ENCODE measurements at regions not wholly inside any gene's neighbourhood (a gene's known extent, or its start where the extent isn't known, plus 50 kb on each side); places are given as distances from the start of the nearest gene placed in this dataset.

- Histone ChIP-seq H3K9ac (ENCODE audit: low read length) (no peak overlapping the region), H4K20me1 (ENCODE audit: insufficient read depth) (no peaks in the 10 kb centered on the region), H3K36me3 (ENCODE audit: insufficient read depth, low read length) (no peaks in the 10 kb centered on the region), H3K9me2 (ENCODE audit: insufficient read depth, low read length) (no peaks in the 10 kb centered on the region), H2AFZ (ENCODE audit: low read depth, low read length) (no peak overlapping the region), H3K27me3 (ENCODE audit: insufficient read depth, low read depth, low read length) (no peaks in the 10 kb centered on the region), H3K9me3 (ENCODE audit: low read length) (no peaks in the 10 kb centered on the region), H3F3A (ENCODE audit: insufficient read depth, low read length, poor library complexity, severe bottlenecking) (no peaks in the 10 kb centered on the region), H3K79me2 (replicated peaks; ENCODE audit: insufficient read depth, low read length) (no peaks in the 10 kb centered on the region), H3K4me2 (ENCODE audit: low read length) (no peak overlapping the region), H3K27ac (ENCODE audit: low read length) (no peak overlapping the region), H3K4me3 (ENCODE audit: low read length) (no peak overlapping the region)
- no peak for TF ChIP-seq TAF1 (IDR thresholded peaks at IDR 0.05; ENCODE audit: low read depth)
- no peak for TF ChIP-seq EP300 (conservative IDR thresholded peaks at IDR 0.05; ENCODE audit: poor library complexity, severe bottlenecking)
- TF ChIP-seq POLR2AphosphoS5 (IDR thresholded peaks at IDR 0.05) = no peak
- no peak for TF ChIP-seq MXI1 (conservative IDR thresholded peaks at IDR 0.05; ENCODE audit: poor library complexity, severe bottlenecking)
- TF ChIP-seq CTCF (IDR thresholded peaks at IDR 0.05; ENCODE audit: poor library complexity, severe bottlenecking) = no peak
- TF ChIP-seq EZH2 (IDR thresholded peaks at IDR 0.05; ENCODE audit: borderline replicate concordance, insufficient read depth, low read length, poor library complexity, severe bottlenecking) = no peak
- TF ChIP-seq RAD21 (conservative IDR thresholded peaks at IDR 0.05) = no peak
- no peak for TF ChIP-seq REST (IDR thresholded peaks at IDR 0.05; ENCODE audit: borderline replicate concordance)
- TF ChIP-seq SMC3 (conservative IDR thresholded peaks at IDR 0.05; ENCODE audit: poor library complexity) = no peak
Observed at GRCh38 chr2:173808718-173809117, 156.5 kb downstream of the SP3 start.

GRCh38 chr2:173812321-173812720 is 152.9 kb downstream of the SP3 start:
- H3K79me2 ChIP-seq (replicated peaks; ENCODE audit: insufficient read depth, low read length) = no peaks in the 10 kb centered on the region
- no peaks in the 10 kb centered on the region for H3K36me3 ChIP-seq (ENCODE audit: insufficient read depth, low read length)
- no peak overlapping the region for H3K9ac ChIP-seq (ENCODE audit: low read length)
- no peaks in the 10 kb centered on the region for H3K9me2 ChIP-seq (ENCODE audit: insufficient read depth, low read length)
- no peaks in the 10 kb centered on the region for H3F3A ChIP-seq (ENCODE audit: insufficient read depth, low read length, poor library complexity, severe bottlenecking)
- H3K27me3 ChIP-seq (ENCODE audit: insufficient read depth, low read depth, low read length) = no peaks in the 10 kb centered on the region
- no peaks in the 10 kb centered on the region for H4K20me1 ChIP-seq (ENCODE audit: insufficient read depth)
- TF ChIP-seq CTCF (IDR thresholded peaks at IDR 0.05; ENCODE audit: poor library complexity, severe bottlenecking) = no peak
- TF ChIP-seq SMC3 (conservative IDR thresholded peaks at IDR 0.05; ENCODE audit: poor library complexity) = no peak
- TF ChIP-seq POLR2AphosphoS5 (IDR thresholded peaks at IDR 0.05) = no peak
- TF ChIP-seq TAF1 (IDR thresholded peaks at IDR 0.05; ENCODE audit: low read depth) = no peak
- no peak for TF ChIP-seq EP300 (conservative IDR thresholded peaks at IDR 0.05; ENCODE audit: poor library complexity, severe bottlenecking)
- no peak for TF ChIP-seq EZH2 (IDR thresholded peaks at IDR 0.05; ENCODE audit: borderline replicate concordance, insufficient read depth, low read length, poor library complexity, severe bottlenecking)
- TF ChIP-seq REST (IDR thresholded peaks at IDR 0.05; ENCODE audit: borderline replicate concordance) = no peak
- H3K27ac ChIP-seq (ENCODE audit: low read length) = no peak overlapping the region
- H2AFZ ChIP-seq (ENCODE audit: low read depth, low read length) = no peak overlapping the region
- no peak overlapping the region for H3K4me3 ChIP-seq (ENCODE audit: low read length)
- H3K9me3 ChIP-seq (ENCODE audit: low read length) = no peaks in the 10 kb centered on the region
- H3K4me2 ChIP-seq (ENCODE audit: low read length) = no peak overlapping the region

Measured in neural cell (in vitro differentiated cells).